WERI-Rb-1 (cell line): ENCODE measurements at regions not wholly inside any gene's neighbourhood (a gene's known extent, or its start where the extent isn't known, plus 50 kb on each side); places are given as distances from the start of the nearest gene placed in this dataset.

Source experiments
- DNase-seq: peaks from one replicate; pipeline ENCODE4 v3.0.0-alpha.2; 2020
- H3K27ac ChIP-seq: fragments of 250-450 bp; sonication (Bioruptor Pico); 2 replicates; pipeline ENCODE4 v1.5.1; 2020; ENCODE audit warnings: mild to moderate bottlenecking, moderate library complexity
- H3K27me3 ChIP-seq: fragments of 250-450 bp; sonication (Bioruptor Pico); 2 replicates; pipeline ENCODE4 v1.5.1; 2021; ENCODE audit warnings: mild to moderate bottlenecking, low read depth, moderate library complexity; ENCODE audit not compliant: insufficient read depth, severe bottlenecking
- H3K36me3 ChIP-seq: fragments of 250-450 bp; sonication (Bioruptor Pico); 2 replicates; pipeline ENCODE4 v1.5.1; 2020; ENCODE audit warnings: mild to moderate bottlenecking, moderate library complexity
- H3K4me3 ChIP-seq: 2 replicates; pipeline ENCODE4 v1.5.1; 2011; ENCODE audit warnings: low read depth, mild to moderate bottlenecking, control low read depth, low read length
- H3K9me3 ChIP-seq: fragments of 250-450 bp; sonication (Bioruptor Pico); 2 replicates; pipeline ENCODE4 v1.5.1; 2021; ENCODE audit warnings: mild to moderate bottlenecking, moderate library complexity; ENCODE audit not compliant: severe bottlenecking
- CTCF ChIP-seq: IDR thresholded peaks from 2 replicates; pipeline ENCODE4 v1.5.1; 2011; ENCODE audit warnings: low read depth, mild to moderate bottlenecking, control low read depth, inconsistent platforms, low read length

- TF ChIP-seq CTCF, result no peak
- Histone ChIP-seq H3K4me3 (no peak overlapping the region), H3K27ac (no peak overlapping the region), H3K9me3 (no peaks in the 10 kb centered on the region), H3K36me3 (no peaks in the 10 kb centered on the region), H3K27me3 (peaks cover 28% of the 10 kb centered on the region)
- no peak for DNase-seq
Observed at GRCh38 chr7:41385996-41386395, 316.9 kb downstream of the INHBA start.

GRCh38 chr7:41384418-41384817 lies 318.5 kb downstream of the INHBA start:
- peaks cover 18% of the 10 kb centered on the region for H3K27me3 ChIP-seq
- no peak for TF ChIP-seq CTCF
- no peaks in the 10 kb centered on the region for H3K36me3 ChIP-seq
- no peaks in the 10 kb centered on the region for H3K9me3 ChIP-seq
- no peak overlapping the region for H3K27ac ChIP-seq
- no peak for DNase-seq
- no peak overlapping the region for H3K4me3 ChIP-seq

- H3K27ac ChIP-seq, result no peak overlapping the region
- peaks cover 18% of the 10 kb centered on the region for H3K27me3 ChIP-seq
- no peak for TF ChIP-seq CTCF
Observed at GRCh38 chr7:41383596-41383995, 319.3 kb downstream of the INHBA start.

GRCh38 chr7:41378156-41378555 lies 324.7 kb downstream of the INHBA start:
- DNase-seq, result no peak
- no peak for TF ChIP-seq CTCF
- H3K27ac ChIP-seq, result no peak overlapping the region
- H3K4me3 ChIP-seq, result no peak overlapping the region
- H3K9me3 ChIP-seq, result no peaks in the 10 kb centered on the region
- H3K27me3 ChIP-seq, result peaks cover 14% of the 10 kb centered on the region
- no peaks in the 10 kb centered on the region for H3K36me3 ChIP-seq

More at GRCh38 chr7:41383596-41383995, 319.3 kb downstream of the INHBA start:
- no peaks in the 10 kb centered on the region for H3K36me3 ChIP-seq
- no peak overlapping the region for H3K4me3 ChIP-seq
- DNase-seq, result no peak
- H3K9me3 ChIP-seq, result no peaks in the 10 kb centered on the region

GRCh38 chr7:41375582-41375981 lies 327.3 kb downstream of the INHBA start:
- no peak overlapping the region for H3K4me3 ChIP-seq
- no peak overlapping the region for H3K27ac ChIP-seq
- H3K36me3 ChIP-seq, result no peaks in the 10 kb centered on the region
- peaks cover 14% of the 10 kb centered on the region for H3K27me3 ChIP-seq
- no peaks in the 10 kb centered on the region for H3K9me3 ChIP-seq
- no peak for DNase-seq
- TF ChIP-seq CTCF, result no peak

- Histone ChIP-seq H3K27me3 (peaks cover 19% of the 10 kb centered on the region), H3K4me3 (no peak overlapping the region), H3K27ac (no peak overlapping the region), H3K36me3 (no peaks in the 10 kb centered on the region), H3K9me3 (no peaks in the 10 kb centered on the region)
- no peak for TF ChIP-seq CTCF
- no peak for DNase-seq
Observed at GRCh38 chr7:41374150-41374848, 328.6 kb downstream of the INHBA start.
